Spleen (tissue), 11 donors: ENCODE measurements at regions not wholly inside any gene's neighbourhood (a gene's known extent, or its start where the extent isn't known, plus 50 kb on each side); places are given as distances from the start of the nearest gene placed in this dataset.

Experiments
- DNase-seq: peaks from one replicate; pipeline ENCODE4 v3.0.0-alpha.2; 2020
- H3K27ac ChIP-seq, 8 donors: fragments of 200-600 bp; sonication (generic) in 7 of 8; 1 replicate in 4 of 8; 2 replicates in 4 of 8; pipeline versions ENCODE4 v1.5.0 to v1.8.0; 2016 to 2021; ENCODE audit warnings: inconsistent platforms in 4 of 8, mild to moderate bottlenecking in 4 of 8, moderate library complexity in 1 of 8
- H3K27me3 ChIP-seq, 7 donors: fragments of 200-600 bp; sonication (generic) in 6 of 7; replicated peaks in 1 of 7; 1 replicate in 4 of 7; 2 replicates in 3 of 7; pipeline versions ENCODE4 v1.5.0 to v1.8.0; 2016 to 2021; ENCODE audit warnings: inconsistent platforms in 3 of 7, mild to moderate bottlenecking in 1 of 7
- H3K36me3 ChIP-seq, 6 donors: fragments of 200-600 bp; sonication (generic) in 5 of 6; 1 replicate in 4 of 6; 2 replicates in 2 of 6; pipeline versions ENCODE4 v1.5.0 to v1.8.0; 2016 to 2021; ENCODE audit warnings: inconsistent platforms in 2 of 6
- H3K4me1 ChIP-seq, 6 donors: fragments of 200-600 bp; sonication (generic) in 5 of 6; 1 replicate in 3 of 6; 2 replicates in 3 of 6; pipeline versions ENCODE4 v1.5.0 to v1.8.0; 2016 to 2021; ENCODE audit warnings: inconsistent platforms in 3 of 6
- H3K4me3 ChIP-seq, 8 donors: fragments of 200-600 bp; sonication (generic) in 7 of 8; 1 replicate in 4 of 8; 2 replicates in 4 of 8; pipeline versions ENCODE4 v1.5.0 to v1.8.0; 2016 to 2021; ENCODE audit warnings: inconsistent platforms in 4 of 8, mild to moderate bottlenecking in 4 of 8, moderate library complexity in 2 of 8
- H3K9me3 ChIP-seq, 8 donors: fragments of 200-600 bp; sonication (generic) in 7 of 8; 1 replicate in 4 of 8; 2 replicates in 4 of 8; pipeline versions ENCODE4 v1.5.0 to v1.8.0; 2016 to 2021; ENCODE audit warnings: inconsistent platforms in 4 of 8
- CTCF ChIP-seq, 11 experiments: fragments of 200-600 bp in 7 of 11; fragments of 450-650 bp in 4 of 11; sonication (generic) in 4 of 11; IDR thresholded peaks in 8 of 11; conservative IDR thresholded peaks in 3 of 11; 1 replicate in 7 of 11; 2 replicates in 4 of 11; pipeline versions ENCODE4 v1.4.0 to v1.8.0; 2016 to 2021; ENCODE audit warnings: antibody characterized with exemption in 11 of 11, inconsistent platforms in 4 of 11, mild to moderate bottlenecking in 1 of 11
- POLR2A ChIP-seq, 3 donors: fragments of 450-650 bp; IDR thresholded peaks; one replicate each; pipeline ENCODE4 v1.5.1; 2017; ENCODE audit warnings: antibody characterized with exemption in 3 of 3, mild to moderate bottlenecking in 1 of 3
- POLR2AphosphoS5 ChIP-seq, 3 donors: sonication (generic); formaldehyde crosslinking; IDR thresholded peaks; one replicate each; pipeline ENCODE4 v1.5.1; 2017; ENCODE audit warnings: antibody characterized with exemption in 3 of 3
- WGBS, 5 donors: extraction: QIAGEN DNeasy Blood & Tissue Kit in 3 of 5; methylation state at CpG; one replicate each; pipeline versions ENCODE4 v1.1.5 to v1.1.7; 2013 to 2018; 5-methylcytosine and 5-hydroxymethylcytosine counted together
- intact Hi-C: fragments of 100-400 bp; cut with DNase I; formaldehyde crosslinking; loops from one replicate; pipeline ENCODE4 v1.15.0; 2023; ENCODE audit warnings: low total_unique reads
- donor health status: healthy with polysubstance abuse.
- donor health status: DM: no; HTN: no; CAD: no; lungs with moderate emphysema.
- donor health status: DM: no; HTN: no; CAD: no.
- donor health status: Bipolar disorder and iron deficiency.
- donor health status: healthy.
- donor health status: DM: no; HTN: no; CAD: no.
- donor health status: DM: yes; HTN: yes; CAD: no.

- no peak for TF ChIP-seq POLR2AphosphoS5 (IDR thresholded peaks at IDR 0.05)
- no peak for TF ChIP-seq CTCF (IDR thresholded peaks at IDR 0.05 in 8 of 11, conservative IDR thresholded peaks at IDR 0.05 in 3 of 11)
- no peak for TF ChIP-seq POLR2A (IDR thresholded peaks at IDR 0.05)
- no peak overlapping the region for H3K27ac ChIP-seq
- peaks cover 0 to 14% (median 7%) of the 10 kb centered on the region in 8 donors for H3K9me3 ChIP-seq
- 63 to 78% (median 67%) methylated on average over 2 of the region's 2 CpGs for WGBS, 5 donors
- intact Hi-C loops = no loop called here
- H3K4me3 ChIP-seq = no peak overlapping the region
- H3K36me3 ChIP-seq = no peaks in the 10 kb centered on the region
- DNase-seq = no peak
- no peaks in the 10 kb centered on the region for H3K27me3 ChIP-seq
- peaks cover 7 to 13% (median 10%) of the 10 kb centered on the region in 6 donors for H3K4me1 ChIP-seq
Observed at GRCh38 chr21:25416669-25417068, 190.6 kb downstream of the MRPL39 start.

GRCh38 chr21:25412100-25412499 is 195.2 kb downstream of the MRPL39 start:
- no peaks in the 10 kb centered on the region for H3K36me3 ChIP-seq
- H3K27ac ChIP-seq = no peak overlapping the region
- peaks cover 0 to 14% (median 7%) of the 10 kb centered on the region in 8 donors for H3K9me3 ChIP-seq
- no peak for DNase-seq
- H3K4me3 ChIP-seq = no peak overlapping the region
- intact Hi-C loops = no loop called here
- H3K27me3 ChIP-seq = no peaks in the 10 kb centered on the region
- peaks cover 0 to 11% (median 0%) of the 10 kb centered on the region in 6 donors for H3K4me1 ChIP-seq
- no peak for TF ChIP-seq POLR2A (IDR thresholded peaks at IDR 0.05)
- TF ChIP-seq CTCF (IDR thresholded peaks at IDR 0.05 in 8 of 11, conservative IDR thresholded peaks at IDR 0.05 in 3 of 11) = no peak
- TF ChIP-seq POLR2AphosphoS5 (IDR thresholded peaks at IDR 0.05) = no peak

GRCh38 chr21:25409978-25410377 is 197.3 kb downstream of the MRPL39 start:
- H3K4me3 ChIP-seq = no peak overlapping the region
- H3K36me3 ChIP-seq = no peaks in the 10 kb centered on the region
- H3K4me1 ChIP-seq = peaks cover 0 to 25% (median 3%) of the 10 kb centered on the region in 6 donors
- no peaks in the 10 kb centered on the region for H3K27me3 ChIP-seq
- DNase-seq = no peak
- intact Hi-C loops = no loop called here
- no peak for TF ChIP-seq POLR2A (IDR thresholded peaks at IDR 0.05)
- no peak for TF ChIP-seq POLR2AphosphoS5 (IDR thresholded peaks at IDR 0.05)
- no peak for TF ChIP-seq CTCF (IDR thresholded peaks at IDR 0.05 in 8 of 11, conservative IDR thresholded peaks at IDR 0.05 in 3 of 11)
- H3K9me3 ChIP-seq = peaks cover 0 to 13% (median 7%) of the 10 kb centered on the region in 8 donors
- H3K27ac ChIP-seq = no peak overlapping the region

GRCh38 chr21:25408666-25409065 is 198.6 kb downstream of the MRPL39 start:
- Histone ChIP-seq H3K36me3 (no peaks in the 10 kb centered on the region), H3K4me1 (peaks cover 0 to 25% (median 3%) of the 10 kb centered on the region in 6 donors), H3K27ac (no peak overlapping the region), H3K27me3 (no peaks in the 10 kb centered on the region), H3K9me3 (no peaks in the 10 kb centered on the region), H3K4me3 (no peak overlapping the region)
- TF ChIP-seq POLR2AphosphoS5 (IDR thresholded peaks at IDR 0.05) = no peak
- no peak for TF ChIP-seq CTCF (IDR thresholded peaks at IDR 0.05 in 8 of 11, conservative IDR thresholded peaks at IDR 0.05 in 3 of 11)
- no peak for TF ChIP-seq POLR2A (IDR thresholded peaks at IDR 0.05)
- intact Hi-C loops = no loop called here
- 58 to 73% (median 60%) methylated on average over 5 of the region's 5 CpGs for WGBS, 5 donors
- DNase-seq = no peak
